GM21825 (cell line): ENCODE measurements at regions not wholly inside any gene's neighbourhood (a gene's known extent, or its start where the extent isn't known, plus 50 kb on each side); places are given as distances from the start of the nearest gene placed in this dataset.
"Not testable (repeated sequence)": the region's sequence is repeated elsewhere in the genome, so short reads cannot be mapped to it uniquely, and the experiment has no call there.

Source experiments
- ATAC-seq: cut with Tn5 transposase; IDR thresholded peaks from one replicate; pipeline ENCODE4 v1.9.1; 2021; ENCODE audit warnings: mild to moderate bottlenecking, moderate library complexity; ENCODE audit not compliant: unreplicated experiment

DNA sequence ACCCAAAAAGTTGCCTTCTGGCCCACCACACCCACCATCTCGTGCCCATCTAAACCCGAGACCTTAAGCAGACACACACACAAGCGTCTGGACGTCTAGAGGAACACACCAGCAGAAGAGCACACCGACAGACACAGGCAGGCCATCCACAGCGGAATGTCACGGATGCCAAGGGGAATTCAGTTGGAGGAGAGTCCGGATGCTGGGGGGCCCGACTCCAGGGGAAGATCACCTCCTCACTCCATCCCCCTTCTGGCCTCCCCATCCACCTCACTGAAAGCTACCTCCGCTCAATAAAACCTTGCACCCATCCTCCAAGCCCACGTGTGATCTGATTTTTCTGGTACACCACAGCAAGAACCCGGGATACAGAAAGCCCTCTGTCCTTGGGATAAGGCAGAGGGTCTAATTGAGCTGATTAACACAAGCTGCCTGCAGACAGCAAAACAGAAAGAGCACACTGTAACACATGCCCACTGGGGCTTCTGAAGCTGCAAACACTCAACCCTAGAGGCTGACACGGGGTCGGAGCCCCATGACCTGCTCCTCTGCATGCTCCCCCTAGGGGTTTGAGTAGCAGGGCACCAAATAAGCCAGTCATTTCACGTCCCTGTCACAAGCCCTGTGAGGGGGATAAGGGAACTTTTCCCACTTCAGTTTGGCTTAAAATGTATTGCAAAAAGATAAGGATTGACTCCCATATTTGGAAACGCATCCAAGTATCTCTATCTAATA is 339.6 kb upstream of the PCDH10 start:
- no peak for ATAC-seq

DNA sequence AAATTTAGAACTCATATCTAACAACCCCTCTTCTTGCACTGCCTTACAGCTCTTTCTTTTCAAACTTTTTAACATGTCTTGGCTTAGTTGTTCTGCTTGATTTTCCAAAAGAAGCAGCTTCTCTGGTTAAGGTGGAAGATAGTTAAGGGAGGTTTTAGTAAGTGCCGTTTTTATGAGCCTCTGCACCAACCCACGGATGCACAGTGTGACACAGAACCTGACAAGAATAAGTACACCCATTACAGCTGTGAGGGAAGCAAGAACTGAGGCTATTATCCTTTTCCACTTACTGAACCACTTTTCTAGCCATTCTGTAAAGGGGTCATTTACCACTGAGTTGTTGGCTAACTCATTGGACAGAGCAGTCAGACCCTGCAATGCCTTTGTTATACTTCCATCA is 336.0 kb upstream of the PCDH10 start:
- not testable (repeated sequence) for ATAC-seq

DNA sequence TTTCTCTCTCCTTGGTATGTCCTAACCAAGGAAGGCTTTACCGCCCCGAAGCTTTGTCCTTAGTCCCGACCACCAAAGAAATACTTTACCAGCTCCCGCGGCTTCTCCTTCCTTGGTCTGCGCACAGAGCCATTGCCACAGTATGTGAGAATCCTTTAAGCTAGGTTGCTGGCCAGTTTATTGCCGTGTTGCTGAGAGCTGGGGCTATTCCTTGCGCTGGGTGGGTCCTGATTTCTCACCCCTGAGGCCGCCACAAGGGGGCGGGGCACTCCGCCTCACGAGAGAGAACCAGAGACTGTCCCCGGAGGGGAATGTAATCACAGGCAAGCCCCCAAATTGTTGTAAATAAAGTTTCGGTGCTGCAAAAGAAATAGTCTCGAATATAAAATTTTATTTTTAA is 331.0 kb upstream of the PCDH10 start:
- ATAC-seq, result no peak

DNA sequence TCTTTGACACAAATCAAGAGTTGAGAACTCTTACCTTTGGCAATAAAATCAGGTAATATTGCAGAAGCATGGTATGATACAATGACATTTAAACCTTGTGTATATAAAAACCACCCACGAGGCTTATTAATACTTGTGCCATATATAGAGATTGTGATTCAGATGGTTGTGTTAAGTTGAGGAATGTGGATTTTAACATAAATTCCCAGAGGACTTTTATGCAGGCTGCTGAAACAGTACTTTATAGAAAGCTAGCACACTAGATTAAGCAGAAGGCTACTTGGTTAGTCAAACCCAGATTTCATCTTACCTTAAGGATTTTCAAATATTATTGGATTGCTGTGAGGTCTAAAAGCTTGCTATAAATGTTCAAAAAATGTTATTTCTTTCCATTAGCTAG is 325.7 kb upstream of the PCDH10 start:
- ATAC-seq, result no peak

DNA sequence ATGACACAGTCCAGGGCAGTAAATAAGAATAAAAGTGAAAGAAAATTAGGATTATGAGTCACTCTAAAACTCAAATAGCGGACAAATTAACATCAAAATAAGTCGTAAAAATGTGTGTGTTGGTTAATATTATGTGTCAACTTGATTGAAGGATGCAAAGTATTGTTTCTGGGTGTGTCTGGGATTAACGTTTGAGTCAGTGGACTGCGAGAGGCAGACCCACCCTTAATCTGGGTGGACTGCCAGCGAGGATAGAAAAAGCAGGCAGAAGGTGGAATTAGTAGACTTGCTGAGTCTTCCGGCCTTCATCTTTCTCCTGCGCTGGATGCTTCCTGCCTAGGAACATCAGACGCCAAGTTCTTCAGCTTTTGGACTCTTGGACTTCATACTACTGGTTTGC is 324.3 kb upstream of the PCDH10 start:
- no peak for ATAC-seq

DNA sequence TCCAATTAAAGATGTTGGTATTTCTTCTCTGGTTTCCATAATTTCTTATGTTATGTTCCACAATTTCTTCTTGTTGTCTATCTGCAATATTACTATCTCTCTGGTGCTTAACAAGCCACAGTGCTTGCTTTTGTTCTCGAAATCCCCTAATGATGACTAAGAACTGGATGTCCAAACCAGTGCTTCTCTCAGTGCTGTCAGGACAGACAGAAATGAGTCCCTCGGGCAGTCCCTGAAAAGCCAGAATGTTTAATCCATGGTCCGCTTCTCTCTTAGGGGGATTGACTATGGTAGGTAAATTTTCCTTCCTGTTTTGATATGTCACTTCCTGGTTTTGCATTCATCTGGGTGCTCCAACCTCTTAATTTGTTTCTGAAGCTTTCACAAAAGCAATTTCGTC is 321.6 kb upstream of the PCDH10 start:
- no peak for ATAC-seq

DNA sequence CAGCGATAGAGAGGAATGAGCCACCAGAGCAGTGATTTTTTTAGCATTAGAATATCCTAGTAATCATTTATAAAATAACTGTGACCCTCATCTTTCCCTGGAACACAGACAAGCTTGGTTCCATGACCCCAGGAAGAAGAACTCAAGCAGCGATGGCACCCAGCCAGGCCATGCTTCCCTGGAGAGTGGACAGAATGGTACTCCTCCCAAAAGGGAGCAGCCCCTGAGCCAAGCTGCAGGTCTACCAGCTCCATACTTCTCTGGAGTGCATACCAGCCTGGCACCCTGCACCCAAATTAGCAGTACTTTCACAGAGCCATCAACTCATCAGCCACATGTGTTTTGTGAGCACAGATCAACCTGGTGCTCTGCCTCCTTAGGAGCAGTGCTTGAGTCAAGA is 310.9 kb upstream of the PCDH10 start:
- no peak for ATAC-seq

DNA sequence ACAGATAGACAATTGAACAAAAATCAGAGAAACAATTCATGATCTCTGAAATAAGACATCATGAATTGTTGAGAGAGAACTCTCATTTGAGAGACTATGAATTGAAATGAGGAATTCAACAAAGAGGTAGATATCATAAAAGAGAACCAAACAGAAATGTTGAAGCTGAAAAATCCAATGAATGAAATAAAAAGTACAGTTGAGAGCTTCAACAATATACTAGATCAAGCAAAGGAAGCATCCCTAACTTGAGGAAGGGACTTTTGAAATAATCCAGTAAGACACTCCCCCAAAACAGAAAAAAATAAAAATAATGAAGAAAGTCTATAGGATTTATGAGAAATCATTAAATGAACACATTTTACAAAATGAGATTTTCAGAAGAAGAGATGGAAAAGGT is 310.0 kb upstream of the PCDH10 start:
- no peak for ATAC-seq

DNA sequence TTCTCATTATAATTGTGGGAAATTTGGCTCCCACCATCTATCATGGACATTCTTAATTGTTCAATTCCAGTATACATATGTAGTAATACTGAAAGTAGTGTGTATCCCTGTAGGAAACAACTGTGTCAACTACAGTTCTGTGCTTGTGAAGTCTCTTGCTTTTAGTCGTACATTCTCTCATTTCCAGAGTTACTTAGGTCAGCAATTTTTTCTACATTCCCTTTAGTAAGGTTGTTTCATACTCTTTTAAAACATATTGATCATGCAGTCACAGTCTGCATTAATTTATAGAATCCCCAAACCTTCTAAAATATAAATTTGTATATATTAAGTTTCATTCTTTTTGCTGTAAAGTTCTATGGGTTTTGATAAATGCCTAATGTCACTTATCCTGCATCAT is 289.2 kb upstream of the PCDH10 start:
- no peak for ATAC-seq

DNA sequence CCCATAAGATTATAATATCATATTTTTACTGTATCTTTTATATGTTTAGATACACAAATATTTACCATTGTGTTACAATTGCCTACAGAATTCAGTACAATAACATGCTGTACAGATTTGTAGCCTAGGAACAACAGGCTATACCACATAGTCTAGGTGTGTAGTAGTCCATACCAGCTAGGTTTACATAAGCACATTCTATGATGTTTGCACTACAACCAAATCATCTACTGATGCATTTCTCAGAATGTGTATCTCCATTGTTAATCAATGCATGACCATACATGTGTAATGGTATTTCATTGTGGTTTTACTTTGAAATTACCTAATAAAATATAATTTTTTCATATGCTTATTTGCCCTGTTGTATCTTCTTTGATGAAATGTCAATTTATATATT is 288.1 kb upstream of the PCDH10 start:
- ATAC-seq, result no peak

DNA sequence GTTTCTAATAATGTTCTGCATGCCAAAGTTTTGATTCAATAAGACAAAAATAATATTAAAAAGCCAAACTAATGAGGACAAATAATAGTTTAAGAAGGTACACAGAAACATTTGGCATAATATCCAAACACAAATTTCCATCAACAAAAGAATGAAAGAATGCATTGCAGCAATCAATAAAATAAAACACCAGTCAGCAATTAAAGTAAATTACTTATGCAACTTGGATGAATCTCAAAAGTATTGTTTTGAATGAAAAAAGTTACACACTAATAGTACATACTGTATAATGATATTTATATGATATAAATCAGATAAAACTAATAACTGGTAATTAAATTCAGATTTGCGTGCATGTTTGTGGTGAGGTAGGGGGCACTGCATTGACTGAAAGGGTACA is 285.5 kb upstream of the PCDH10 start:
- no peak for ATAC-seq

DNA sequence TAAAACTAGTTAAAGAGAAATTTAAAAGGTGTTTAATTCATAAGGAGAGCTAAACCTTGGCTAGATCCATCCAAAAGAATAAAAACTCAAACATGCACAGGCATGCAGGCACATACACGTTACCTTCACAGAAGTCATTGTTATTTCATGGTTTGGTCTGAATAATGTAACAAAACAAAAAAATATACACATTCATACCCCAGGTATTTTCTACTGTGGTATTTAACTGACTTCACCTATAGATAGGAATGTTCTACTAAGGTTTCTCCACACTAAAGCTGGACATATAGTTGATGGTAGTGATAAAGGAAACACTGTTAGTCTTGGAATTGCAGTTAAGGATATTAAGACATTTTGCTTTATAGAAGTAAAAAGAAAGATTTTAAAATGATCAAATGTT is 283.6 kb upstream of the PCDH10 start:
- ATAC-seq, result no peak

DNA sequence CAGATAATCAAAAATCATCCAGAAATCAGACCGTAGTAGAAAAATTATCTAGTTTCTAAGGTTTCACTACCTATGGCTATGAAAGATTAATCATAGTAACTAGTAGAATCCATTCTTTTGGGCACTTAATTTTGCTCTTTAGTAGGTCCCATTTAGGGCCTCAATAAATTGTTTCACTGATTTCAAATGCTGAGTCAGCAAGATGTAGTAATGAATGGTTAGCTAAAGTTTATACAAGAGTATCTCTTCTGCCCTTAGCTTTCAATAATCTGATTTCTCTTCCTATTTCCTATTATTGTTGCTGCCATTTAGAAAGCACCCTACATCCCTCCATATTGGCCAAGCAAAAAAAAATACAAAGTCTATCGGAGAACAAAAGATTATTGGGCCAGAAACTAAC is 283.2 kb upstream of the PCDH10 start:
- ATAC-seq, result no peak

DNA sequence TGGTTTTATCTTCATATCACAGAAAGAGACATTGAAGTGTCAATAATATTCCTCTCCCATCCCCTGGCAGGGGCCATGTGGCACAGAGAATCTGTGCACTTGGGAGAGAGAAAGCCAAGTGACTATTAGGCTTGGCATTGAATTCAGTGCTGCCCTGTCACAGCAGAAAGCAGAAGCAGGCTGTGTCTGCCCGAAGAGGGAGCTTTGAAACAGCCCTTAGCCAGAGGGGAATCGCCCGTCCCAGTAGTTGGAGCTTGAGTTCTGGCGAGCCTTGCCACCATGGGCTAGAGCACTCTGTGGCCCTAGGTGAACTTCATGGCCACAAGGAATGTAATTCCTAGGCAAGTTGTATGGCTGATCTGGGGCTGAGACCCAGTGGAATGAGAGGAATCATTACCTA is 282.5 kb upstream of the PCDH10 start:
- no peak for ATAC-seq

DNA sequence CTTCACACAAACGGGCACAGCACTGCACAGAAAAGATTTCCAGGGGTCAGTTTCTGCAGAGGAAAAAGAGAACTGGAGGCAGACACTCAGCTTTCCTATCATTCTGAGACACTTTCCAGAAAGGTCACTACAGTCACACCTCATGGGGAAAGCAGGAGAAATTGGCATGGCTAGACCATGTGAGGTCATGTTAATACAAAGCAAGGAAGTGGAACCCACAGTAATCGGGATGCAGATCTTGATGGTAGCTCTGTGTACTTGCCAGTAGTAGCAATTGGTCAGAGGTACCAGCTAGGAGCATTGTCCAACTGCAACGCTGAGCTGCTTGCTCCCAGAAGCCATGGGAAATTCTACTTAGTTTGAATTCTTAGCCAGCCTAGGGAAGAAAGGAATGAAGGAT is 255.3 kb upstream of the PCDH10 start:
- ATAC-seq, result no peak

DNA sequence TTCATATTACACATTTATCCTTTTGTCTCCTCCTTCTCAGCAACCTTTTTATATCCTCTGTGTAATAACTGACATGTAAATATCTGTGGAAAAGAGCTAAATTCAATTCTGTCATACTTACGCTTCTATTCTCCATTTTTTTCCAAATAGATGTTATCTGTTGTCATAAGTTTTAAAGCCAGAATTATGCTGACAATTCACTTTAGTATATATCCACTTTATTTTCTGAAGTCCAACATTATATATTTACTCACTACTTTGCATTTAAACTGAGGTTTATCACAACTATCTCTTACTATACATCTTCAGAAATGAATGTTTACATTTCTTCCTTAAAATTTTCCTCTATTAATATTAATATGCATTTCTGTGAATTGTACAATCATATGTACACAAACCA is 247.9 kb upstream of the PCDH10 start:
- no peak for ATAC-seq

DNA sequence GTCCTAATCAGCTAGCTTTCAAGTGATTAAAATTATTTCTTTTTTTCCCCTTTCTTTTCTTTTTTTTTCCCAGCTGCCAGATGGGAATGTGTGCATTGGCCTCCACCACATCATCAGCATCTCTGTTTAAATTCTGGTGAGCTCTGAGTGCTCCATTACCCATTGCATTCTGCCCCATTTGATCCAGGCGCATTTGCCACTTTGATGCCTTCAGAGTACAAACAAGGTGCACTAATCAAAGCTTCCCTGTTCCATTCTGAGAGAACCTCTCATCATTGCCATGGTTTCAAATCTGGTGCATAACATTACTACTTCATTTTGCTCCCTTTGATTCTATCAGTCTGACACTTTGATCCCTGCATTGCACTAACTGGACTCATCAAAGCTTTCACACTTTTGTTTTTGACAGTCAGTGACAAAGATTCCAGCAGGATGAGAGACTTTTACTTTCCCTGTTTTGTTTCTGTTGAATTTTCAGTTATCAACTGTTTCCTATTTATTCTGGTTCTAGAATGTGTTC is 238.8 kb upstream of the PCDH10 start:
- no peak for ATAC-seq

DNA sequence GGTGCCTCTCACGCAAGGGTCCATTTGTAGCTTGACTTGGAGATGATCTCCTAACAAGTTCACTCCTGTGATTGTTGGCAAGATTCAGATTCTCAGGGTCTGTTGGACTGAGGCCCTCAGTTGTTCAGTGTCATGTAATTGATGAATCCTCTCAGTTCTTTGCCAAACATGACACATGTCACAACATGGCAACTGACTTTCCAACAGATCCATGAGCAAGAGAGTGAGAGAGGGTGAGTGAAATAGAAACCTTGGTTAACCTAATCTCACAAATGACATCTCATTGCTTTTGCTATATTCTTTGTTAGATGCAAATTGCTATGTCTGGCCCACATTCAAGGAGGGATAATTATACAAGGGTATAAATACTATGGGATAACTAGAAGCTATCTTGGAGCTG is 231.0 kb upstream of the PCDH10 start:
- no peak for ATAC-seq

DNA sequence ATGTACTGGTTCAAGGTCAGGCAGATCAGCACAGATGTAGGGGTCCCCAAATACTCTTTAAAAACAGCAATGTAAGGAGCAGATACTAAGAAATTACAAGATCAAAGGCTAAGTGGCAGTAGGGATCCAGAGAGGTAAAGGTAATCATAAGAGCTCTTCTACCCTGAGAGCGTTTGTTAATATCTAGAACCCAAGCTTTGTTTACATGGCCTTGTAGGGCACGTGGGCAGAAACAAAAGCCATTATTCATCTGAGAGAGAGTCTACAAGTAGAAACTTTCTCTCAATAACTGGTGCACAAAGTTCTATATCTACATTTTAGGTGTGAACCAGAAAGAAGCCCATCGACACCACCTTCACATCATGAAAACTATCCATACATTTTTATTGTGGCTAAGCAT is 225.6 kb upstream of the PCDH10 start:
- no peak for ATAC-seq

DNA sequence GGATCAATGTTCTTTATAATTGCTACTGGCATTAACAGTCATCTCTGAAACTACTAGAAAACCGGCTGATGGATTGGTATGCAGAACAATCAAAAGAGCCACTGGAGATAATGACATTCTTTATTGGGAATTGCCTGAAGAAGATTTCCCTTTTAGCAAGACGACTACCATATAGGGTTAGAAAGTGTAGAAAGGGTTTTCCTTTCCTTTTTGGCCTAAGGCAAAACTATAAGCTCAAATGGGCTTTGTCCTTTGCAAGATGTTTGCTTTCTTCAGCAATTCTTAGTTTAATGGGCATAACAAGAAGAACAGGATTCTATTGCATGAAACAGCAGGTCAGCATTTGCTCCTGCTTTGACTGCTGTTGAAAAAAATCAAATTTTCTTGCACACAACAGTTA is 214.2 kb upstream of the PCDH10 start:
- no peak for ATAC-seq

DNA sequence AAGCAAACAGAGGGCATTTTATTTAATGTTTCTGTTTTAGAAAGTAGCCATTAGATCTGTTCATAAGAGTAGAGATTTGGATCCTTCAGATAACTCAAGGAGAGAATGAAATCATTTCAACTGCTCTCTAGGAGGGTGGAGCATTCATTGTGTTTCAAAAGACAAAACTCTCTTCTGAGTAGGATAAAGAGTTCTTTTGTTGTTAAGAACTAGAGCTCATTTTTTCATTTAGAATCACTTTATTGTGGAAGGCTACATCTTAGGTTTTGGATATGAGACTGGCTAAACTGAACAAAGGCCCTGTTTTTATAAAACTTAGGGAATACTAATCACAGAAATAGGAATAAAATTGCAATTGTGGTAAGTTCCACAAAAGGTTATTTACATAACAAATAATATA is 193.9 kb upstream of the PCDH10 start:
- no peak for ATAC-seq

DNA sequence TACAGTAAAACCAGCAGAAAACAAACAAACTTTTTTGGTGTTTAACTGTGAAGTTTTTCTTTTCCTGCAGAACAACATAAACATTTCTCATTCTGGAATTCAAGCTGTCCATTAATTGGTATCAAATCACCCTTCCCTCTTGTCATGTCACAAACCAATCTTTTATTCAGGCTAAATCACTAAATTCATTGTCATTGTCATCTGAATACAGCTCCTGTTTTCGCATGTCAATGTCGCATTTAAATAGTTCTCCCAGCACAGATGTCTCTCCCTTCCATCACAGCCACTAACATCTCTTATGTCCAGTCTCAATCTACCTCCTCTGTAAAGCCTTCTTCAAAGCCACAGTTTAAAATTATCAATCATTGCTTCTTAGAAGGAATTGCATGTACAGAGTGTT is 192.1 kb upstream of the PCDH10 start:
- no peak for ATAC-seq
